HG02588 (cell line): ENCODE measurements at regions not wholly inside any gene's neighbourhood (a gene's known extent, or its start where the extent isn't known, plus 50 kb on each side); places are given as distances from the start of the nearest gene placed in this dataset.

Source experiments
- ATAC-seq: cut with Tn5 transposase; IDR thresholded peaks from one replicate; pipeline ENCODE4 v1.9.1; 2021; ENCODE audit warnings: mild to moderate bottlenecking, moderate library complexity; ENCODE audit not compliant: unreplicated experiment

GRCh38 chr12:118689793-118690192 is 291.5 kb upstream of the SRRM4 start:
- ATAC-seq = no peak

GRCh38 chr12:118690506-118690905 is 290.8 kb upstream of the SRRM4 start:
- ATAC-seq = no peak

DNA sequence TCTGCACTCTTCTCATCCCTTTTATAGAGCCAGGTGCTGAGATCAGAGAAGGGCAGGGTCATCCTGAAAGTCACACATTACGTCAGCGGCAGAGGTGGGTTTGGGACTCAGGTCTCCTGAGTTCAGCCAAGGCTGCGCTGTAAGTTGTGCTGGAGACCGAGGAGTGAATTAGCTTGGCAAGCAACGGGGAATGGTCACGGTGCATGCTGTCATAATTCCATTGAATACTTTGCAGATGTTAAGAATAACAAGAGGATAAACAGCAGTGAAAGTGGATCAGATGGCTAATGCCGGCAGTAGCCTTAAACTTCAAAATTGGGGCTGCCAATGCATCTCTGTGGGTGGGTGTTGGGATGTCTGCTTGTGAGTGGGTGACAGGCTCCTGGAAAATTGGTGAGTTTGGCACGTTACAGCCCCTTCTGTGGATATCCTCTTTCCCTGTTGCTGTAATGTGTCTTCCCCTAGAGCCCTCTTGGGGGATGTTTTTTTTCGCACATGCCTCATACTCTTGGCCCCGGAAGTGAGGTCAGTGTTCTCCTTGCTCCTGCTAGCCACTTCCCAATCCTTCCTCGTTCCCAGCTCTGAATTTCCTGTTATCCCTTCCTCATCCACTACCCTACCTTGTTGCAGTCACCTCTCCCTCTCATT is 287.1 kb upstream of the SRRM4 start:
- ATAC-seq = no peak

DNA sequence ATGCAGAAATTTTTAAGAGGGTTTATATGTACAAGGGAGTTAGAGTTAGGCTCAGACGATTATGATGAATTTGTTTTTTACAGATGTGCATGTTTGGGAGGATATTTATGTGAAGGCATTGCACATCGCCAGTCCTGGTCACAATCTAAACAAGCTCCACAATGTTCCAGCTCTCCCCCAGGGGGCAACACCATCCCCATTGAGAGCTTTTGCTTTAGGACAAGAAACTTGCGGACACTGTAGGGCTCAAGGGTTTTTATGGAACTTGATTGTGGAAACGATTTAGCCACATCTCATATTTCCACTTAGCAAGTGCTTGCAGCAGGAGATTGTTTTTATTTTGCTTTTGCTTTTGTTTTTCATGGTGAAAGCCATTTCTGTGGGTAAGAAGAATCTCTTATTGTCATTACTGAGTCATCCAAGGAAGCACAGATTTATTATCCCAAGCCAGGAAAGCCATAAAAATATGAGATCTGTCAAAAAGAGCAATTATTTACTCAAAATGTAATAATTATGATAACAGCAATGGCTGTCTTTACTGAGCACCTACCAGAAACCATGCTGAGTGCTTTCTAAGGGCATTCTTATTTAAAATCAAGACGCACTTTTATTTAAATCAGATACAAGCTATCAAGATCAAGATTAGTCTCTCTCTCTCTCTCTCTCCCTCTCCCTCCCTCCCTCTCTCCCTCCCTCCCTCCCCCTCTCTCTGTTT is 276.7 kb upstream of the SRRM4 start:
- no peak for ATAC-seq

- no peak for ATAC-seq
These were observed 274.9 kb upstream of the SRRM4 start for GRCh38 chr12:118706437-118706836.

- ATAC-seq = no peak
These were observed 271.4 kb upstream of the SRRM4 start for GRCh38 chr12:118709946-118710345.

DNA sequence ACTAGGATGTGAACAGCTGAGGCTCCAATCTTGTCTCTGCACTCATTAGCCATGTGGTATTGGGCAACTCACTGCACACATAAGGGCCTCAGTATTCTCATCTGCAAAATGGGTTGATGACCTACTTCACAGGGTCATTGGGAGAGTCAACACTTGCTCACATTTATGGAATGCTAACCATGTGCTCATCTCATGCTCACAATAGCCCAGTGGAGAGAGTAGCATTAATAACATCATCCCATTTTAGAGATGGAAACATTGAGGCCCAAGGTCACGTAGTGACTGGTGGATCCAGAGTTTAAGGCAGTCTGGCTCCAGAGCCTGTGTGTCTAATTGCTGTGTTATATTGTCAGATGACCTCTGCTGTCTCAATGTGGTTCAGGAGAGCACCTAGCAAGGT is 270.2 kb upstream of the SRRM4 start:
- no peak for ATAC-seq

DNA sequence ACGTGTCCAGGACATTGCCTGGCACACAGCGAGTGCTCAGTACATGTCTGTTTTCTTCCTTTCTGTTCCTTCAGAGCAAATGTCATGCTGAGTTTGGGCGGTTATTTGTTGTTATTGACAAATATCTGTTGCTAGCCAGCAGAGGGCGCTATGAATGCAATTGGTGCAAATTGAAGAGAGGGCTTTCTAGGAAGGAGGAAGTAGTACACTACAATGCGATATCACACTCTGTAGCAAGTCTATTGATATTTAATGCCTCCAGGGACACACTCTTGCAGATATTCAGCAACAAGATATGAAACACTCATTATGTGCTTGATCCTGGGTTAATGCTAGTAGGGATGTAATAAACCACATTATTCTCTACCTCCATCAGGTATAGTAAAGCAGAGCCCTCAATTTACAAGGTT is 267.3 kb upstream of the SRRM4 start:
- no peak for ATAC-seq

GRCh38 chr12:118714500-118714899 is 266.8 kb upstream of the SRRM4 start:
- no peak for ATAC-seq

DNA sequence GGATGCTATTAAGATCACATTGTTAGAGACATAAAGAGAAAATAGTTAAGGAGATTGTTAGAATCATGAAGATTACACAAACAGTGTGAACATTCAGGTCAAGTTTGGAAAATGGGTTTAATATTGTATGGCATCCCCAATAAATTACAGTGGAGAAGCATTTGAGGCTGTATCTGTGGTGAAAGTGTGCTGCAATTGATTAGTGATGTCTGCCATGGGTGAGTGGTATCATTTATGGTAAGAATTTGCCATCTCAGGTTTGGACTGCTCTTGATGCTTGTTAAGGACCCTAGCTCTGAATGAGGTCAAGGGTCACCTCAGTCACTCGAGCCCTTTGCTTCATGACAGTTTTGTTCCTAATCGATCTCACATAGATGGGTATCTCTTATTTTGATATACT is 265.7 kb upstream of the SRRM4 start:
- ATAC-seq = no peak

DNA sequence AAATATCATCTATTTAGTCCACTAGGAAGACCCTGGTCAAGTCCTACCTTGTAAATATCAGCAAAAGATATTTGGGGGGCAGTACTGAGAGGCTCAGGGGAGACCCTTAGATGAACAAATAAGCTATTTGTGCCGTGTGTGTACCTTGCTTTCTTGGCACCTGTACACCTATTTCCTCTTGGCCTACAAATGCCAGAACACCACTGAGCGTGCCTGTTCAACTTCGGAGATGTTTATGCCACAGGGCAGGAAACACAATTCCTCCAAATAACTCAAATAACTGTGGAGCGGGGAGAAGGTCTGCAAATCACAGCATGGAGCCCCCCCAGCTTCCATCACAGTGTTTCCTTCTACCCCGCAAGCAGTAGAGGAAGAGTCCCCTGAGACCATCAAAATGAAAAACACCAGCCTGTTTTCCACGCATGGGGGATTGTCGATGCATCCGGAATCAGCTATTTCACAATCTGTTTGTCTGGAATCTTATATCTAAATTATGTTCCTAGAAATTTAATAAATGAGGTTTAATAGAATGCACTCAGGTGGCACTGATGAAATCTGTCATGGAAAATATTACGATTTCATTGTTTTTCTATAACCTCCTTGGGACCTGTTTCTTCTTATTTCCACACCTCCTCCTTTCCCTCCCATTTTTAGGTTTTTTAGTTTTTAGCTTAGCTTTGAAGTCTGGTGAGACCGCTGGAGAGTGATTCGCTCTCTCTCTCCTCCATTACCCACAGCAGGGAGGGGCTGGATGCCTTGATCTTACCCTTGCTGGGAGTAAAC is 254.0 kb upstream of the SRRM4 start:
- no peak for ATAC-seq

DNA sequence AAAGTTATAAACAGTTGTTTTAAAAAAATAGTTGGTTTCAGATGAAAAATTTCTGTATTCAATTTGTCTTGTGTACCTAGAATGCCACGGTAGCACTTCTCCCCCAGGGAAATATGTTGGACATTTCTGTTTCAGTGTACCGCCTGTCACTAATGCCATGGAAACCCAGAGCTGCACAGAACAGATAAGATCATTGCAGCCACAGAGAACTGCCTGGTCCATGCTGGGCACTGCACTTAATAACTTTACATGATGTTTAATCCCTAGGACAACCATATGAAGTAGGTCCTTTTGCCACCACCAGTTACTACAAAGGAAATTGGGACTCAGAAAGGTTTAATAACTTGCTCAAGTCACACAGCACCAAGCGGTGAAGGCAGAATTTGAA is 253.4 kb upstream of the SRRM4 start:
- ATAC-seq = no peak

GRCh38 chr12:118734266-118734665 is 247.1 kb upstream of the SRRM4 start:
- no peak for ATAC-seq

DNA sequence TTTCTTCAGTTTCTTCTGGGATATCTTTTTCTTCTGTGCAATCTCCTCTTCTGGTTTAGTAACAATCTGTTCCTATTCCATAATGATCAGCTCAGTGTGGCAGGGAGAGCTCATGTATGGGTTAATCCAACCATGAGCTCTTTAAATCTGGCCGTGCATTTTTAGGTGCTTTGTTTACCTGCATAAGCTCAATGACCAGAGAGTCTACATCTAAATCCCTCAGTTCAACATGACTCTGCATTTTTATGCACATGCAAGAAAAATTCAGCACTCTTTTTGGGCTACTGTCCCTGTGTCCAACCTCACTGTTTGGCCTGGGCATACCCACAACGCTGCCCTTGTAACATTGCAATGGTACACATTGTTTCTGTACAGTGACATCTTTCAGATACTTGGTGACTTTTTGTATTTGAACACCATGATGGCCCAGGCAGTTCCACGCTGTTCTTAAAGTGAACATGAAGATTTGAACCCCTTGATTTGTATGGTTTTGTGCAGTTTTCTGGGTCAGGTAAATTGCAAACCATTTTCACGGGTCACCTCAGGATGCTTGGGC is 243.3 kb upstream of the SRRM4 start:
- ATAC-seq = no peak

DNA sequence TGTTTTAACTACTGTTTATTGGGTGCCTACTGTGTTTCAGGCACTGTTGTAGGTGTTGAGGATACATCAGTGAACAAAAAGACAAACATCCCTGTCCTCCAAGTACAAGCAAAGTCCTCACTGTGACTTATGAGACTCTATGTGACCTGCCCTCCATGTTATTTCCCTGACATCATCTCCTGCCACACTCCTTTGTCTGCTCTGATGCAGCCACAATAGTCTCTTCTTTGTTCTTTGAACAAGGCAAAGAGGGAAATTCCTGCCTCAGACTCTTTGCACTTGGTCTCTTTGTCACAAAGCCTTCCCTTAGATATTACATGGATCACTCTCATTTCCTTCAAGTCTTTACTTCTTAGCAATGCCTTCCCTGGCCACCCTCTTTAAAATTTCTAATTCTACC is 240.1 kb upstream of the SRRM4 start:
- no peak for ATAC-seq

DNA sequence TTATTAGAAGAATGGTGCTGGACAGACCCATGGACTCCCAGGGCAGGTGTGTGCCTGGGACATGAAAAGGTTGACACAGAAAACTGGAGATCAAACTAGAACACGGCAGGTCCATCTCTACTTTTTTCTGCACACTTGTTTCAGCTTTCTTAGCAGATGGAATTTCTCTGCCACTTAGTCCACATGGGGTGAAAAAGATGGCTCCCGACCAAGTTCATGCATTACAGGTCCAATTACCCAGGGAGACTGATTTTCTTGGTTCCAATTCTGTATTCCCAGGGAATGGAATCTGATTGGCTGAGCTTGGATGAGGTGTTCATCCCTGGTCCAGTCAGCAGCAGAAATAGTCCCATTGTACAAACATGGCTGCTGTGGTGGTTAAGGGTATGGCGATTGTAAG is 238.9 kb upstream of the SRRM4 start:
- ATAC-seq = no peak

GRCh38 chr12:118743896-118744700 is 237.2 kb upstream of the SRRM4 start:
- no peak for ATAC-seq

DNA sequence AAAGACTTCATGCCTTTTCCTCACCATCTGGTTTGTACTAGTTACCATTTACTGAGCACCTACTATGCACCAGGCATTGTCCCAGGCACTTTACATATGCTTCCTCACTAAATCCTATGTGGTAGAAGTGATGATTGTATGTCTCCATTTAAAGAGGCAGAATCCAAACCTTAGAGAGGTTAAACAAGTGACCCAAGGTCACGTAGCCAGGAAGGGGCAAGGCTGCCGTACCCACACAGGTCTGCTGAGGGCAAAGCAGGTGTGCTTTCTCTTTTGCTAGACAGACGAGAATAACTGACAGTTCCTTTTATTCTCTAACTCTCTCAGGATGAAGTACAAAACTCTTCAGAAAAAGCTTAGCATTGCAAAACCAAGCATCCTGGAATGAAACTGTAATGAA is 235.2 kb upstream of the SRRM4 start:
- no peak for ATAC-seq

DNA sequence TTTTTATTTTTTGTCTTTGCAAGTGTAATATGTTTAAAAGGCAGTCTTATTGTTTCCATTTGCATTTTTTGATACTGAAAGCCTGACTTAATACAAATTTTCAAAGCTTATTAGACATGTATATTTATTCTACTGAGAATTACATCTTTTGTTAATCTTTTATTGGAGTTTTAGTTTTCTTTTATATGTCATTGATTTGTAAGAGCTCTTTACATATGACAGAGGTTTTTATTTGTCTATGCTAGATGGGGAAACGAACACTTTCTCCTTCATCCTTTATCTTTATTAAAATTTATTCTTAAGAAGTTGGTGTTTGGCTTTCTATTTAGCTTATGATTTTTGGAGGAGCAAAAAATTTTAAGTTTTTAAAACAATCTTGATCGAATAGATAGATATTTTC is 234.4 kb upstream of the SRRM4 start:
- no peak for ATAC-seq

- ATAC-seq = no peak
These were observed 233.6 kb upstream of the SRRM4 start for GRCh38 chr12:118747771-118748170.
